LNCaP clone FGC (cell line): ENCODE measurements at regions not wholly inside any gene's neighbourhood (a gene's known extent, or its start where the extent isn't known, plus 50 kb on each side); places are given as distances from the start of the nearest gene placed in this dataset.

Experiments
- DNase-seq: peaks from one replicate; pipeline ENCODE4 v3.0.0-alpha.2; 2011; ENCODE audit warnings: low read depth
- H3K4me3 ChIP-seq: 2 replicates; pipeline ENCODE4 v1.5.1; 2011; ENCODE audit warnings: mild to moderate bottlenecking, low read depth, low read length, control low read depth
- TF ChIP-seq, protein P1 (sequence below): IDR thresholded peaks from 2 replicates; pipeline ENCODE4 v1.5.1; 2012; ENCODE audit warnings: mild to moderate bottlenecking; ENCODE audit not compliant: control insufficient read depth, insufficient read depth; ENCODE audit errors: extremely low read depth

DNA sequence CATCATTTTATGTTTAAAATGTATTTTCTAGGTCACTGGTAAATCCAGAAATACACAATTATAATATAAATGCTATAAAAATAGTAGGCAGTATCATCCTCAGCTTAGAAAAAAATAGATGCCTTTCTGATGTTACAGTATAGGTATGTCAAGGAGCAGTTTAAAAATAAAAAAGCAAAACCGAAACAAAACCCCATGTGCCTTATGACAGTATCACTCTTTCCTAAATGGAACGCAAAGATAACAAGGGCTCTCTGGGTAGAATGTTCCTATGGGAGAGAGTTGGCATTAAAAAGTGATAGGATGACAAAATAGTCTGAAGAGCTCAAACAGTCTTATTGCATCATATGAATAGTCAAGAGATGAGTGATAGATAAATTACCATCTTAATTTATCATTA lies 172.1 kb downstream of the DSC3 start:
- DNase-seq: no peak
- TF ChIP-seq, protein P1, sequence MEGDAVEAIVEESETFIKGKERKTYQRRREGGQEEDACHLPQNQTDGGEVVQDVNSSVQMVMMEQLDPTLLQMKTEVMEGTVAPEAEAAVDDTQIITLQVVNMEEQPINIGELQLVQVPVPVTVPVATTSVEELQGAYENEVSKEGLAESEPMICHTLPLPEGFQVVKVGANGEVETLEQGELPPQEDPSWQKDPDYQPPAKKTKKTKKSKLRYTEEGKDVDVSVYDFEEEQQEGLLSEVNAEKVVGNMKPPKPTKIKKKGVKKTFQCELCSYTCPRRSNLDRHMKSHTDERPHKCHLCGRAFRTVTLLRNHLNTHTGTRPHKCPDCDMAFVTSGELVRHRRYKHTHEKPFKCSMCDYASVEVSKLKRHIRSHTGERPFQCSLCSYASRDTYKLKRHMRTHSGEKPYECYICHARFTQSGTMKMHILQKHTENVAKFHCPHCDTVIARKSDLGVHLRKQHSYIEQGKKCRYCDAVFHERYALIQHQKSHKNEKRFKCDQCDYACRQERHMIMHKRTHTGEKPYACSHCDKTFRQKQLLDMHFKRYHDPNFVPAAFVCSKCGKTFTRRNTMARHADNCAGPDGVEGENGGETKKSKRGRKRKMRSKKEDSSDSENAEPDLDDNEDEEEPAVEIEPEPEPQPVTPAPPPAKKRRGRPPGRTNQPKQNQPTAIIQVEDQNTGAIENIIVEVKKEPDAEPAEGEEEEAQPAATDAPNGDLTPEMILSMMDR: no peak
- H3K4me3 ChIP-seq: no peak overlapping the region

DNA sequence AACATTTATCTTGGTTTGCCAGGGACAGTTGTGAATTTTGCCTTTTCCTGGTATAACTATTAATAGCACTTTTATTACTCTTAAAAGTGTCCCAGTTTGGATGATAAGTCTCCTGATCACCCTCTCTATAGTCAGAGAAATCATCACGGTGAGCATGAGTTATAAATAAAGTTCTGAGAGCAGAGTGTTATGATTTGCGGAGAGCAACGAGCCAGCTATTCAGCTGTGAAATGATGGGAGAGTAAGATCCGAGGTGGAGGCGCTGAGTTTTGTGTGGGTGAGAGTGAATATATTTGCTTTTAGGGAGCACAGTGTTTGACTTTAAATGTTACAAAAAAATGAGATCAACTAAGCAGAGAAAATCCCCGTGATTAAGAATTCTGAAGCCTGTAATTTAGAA lies 179.6 kb downstream of the DSC3 start:
- TF ChIP-seq, protein P1: no peak

DNA sequence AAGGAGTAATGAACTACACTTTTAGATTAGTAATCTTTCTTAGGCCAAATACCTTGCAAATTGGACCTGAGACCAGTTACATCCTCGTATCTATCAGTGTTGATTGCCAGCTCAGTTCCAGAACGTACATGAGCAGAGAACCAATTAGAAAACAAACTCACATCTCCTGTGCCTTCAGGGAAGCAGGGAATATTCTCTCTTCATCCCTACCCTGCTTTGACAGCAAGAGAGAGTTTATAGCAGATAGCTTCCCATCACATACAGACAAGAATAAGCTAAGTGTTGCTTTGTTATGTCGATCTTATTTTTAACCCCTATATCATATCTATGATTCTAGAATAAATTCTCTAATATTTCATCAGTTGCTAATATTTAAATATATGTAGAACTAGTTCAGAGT lies 181.8 kb downstream of the DSC3 start:
- TF ChIP-seq, protein P1: no peak
- H3K4me3 ChIP-seq: no peak overlapping the region
- no peak for DNase-seq

More for the DNA sequence above, 179.6 kb downstream of the DSC3 start:
- no peak for DNase-seq
- H3K4me3 ChIP-seq: no peak overlapping the region

DNA sequence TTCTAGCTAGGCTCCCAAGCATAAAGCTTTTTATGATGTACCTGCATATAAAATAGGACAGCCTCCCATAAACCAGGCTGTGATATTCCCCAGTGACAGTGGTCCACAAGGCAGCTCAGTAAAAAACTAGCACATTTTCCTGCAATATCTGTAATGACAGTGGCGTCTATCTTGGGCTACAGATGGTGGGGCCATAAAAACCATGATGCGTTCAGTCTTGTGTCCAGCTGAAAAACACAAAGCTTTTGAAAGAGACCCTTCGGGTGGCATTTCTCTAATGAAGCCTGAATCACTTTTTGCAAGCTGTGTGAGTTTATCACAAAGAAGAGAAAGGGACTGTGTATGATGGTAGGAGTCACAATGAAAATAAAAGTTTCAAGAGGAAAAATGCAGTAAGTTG lies 183.5 kb downstream of the DSC3 start:
- H3K4me3 ChIP-seq: no peak overlapping the region
- no peak for DNase-seq
- TF ChIP-seq, protein P1: no peak

DNA sequence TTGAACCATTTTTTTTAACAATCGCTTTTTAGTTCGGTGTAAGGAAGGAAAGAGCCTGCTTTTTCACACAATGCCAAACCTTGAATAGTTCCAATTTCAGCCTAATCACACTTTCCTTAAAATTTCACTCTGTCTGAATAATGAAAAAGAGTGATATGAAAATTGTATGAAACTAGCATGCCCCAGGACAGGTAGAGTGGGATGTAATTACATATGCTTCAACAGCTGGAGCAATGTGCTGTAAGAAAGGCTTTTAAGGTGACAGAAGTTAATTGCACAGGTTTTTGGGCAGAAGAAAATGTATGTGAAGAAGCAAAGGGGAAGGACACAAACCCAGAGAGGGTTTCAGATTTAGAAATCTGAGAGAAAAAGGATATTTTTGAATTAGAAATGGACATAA lies 184.0 kb downstream of the DSC3 start:
- DNase-seq: no peak
- no peak overlapping the region for H3K4me3 ChIP-seq
- TF ChIP-seq, protein P1: no peak

DNA sequence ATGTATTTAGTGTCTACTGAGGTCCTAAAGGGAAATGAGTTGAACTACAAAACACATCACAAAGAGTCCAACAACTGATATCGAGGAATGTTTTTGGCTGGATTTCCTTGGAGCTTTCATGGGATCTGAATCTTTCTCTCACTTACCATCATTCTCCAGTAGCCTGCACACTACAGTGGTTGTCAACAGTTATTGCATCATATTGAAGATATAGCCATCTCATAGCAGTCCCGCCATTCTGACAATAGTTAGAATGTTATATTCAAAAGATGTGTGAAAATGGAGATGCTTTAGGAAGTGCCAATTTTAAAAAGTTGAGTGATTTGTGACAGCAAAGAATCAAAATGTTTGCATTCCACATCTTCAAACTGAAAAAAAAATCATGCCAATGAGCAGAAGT lies 186.8 kb downstream of the DSC3 start:
- no peak for DNase-seq
- TF ChIP-seq, protein P1: no peak
- no peak overlapping the region for H3K4me3 ChIP-seq

DNA sequence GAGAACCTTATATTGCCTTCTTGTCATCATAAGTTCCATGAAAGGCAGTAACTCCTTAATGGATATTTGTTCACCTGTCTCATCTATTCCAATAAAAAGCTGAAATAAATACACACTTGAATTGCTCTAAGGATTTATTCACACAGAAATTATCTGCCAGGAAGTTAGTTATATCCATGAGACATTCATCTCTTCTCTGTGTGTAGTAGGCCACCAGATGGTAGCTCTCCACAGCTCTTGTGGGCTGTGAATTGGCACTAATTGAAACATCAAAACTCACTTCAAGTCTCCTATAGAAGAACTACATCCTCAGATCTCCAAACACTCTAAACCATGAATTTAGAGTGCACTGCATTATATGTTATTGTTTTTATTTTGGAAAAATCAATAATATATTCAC lies 189.6 kb downstream of the DSC3 start:
- DNase-seq: no peak
- TF ChIP-seq, protein P1: no peak
- no peak overlapping the region for H3K4me3 ChIP-seq
